Uterus (tissue), 3 donors: ENCODE measurements at regions not wholly inside any gene's neighbourhood (a gene's known extent, or its start where the extent isn't known, plus 50 kb on each side); places are given as distances from the start of the nearest gene placed in this dataset.

Source experiments
- DNase-seq, 2 donors: peaks; one replicate each; pipeline ENCODE4 v3.0.0-alpha.2; 2019 to 2020
- H3K27ac ChIP-seq, 2 donors: fragments of 200-600 bp; sonication (generic); 1 replicate in 1 of 2; 2 replicates in 1 of 2; pipeline ENCODE4 v1.5.1; 2016 to 2018
- H3K27me3 ChIP-seq, 2 donors: fragments of 200-600 bp; sonication (generic); one replicate each; pipeline ENCODE4 v1.5.1; 2018 to 2019; ENCODE audit warnings: control low read depth in 1 of 2
- H3K36me3 ChIP-seq, 2 donors: fragments of 200-600 bp; sonication (generic); one replicate each; pipeline ENCODE4 v1.5.1; 2019; ENCODE audit warnings: control low read depth in 1 of 2
- H3K4me1 ChIP-seq, 2 donors: fragments of 200-600 bp; sonication (generic); one replicate each; pipeline ENCODE4 v1.5.1; 2018 to 2019; ENCODE audit warnings: control low read depth in 1 of 2
- H3K4me3 ChIP-seq, 2 donors: fragments of 200-600 bp; sonication (generic); 1 replicate in 1 of 2; 2 replicates in 1 of 2; pipeline ENCODE4 v1.5.1; 2018 to 2019; ENCODE audit warnings: mild to moderate bottlenecking in 1 of 2
- H3K9me3 ChIP-seq, 2 donors: fragments of 200-600 bp; sonication (generic); one replicate each; pipeline ENCODE4 v1.5.1; 2019; ENCODE audit warnings: control low read depth in 1 of 2
- CTCF ChIP-seq, 4 experiments: fragments of 200-600 bp in 2 of 4; fragments of 450-650 bp in 2 of 4; sonication (generic) in 2 of 4; IDR thresholded peaks; one replicate each; pipeline ENCODE4 v1.5.1; 2016 to 2019; ENCODE audit warnings: antibody characterized with exemption in 4 of 4, mild to moderate bottlenecking in 2 of 4, moderate library complexity in 1 of 4
- POLR2A ChIP-seq, 2 donors: fragments of 450-650 bp; IDR thresholded peaks; one replicate each; pipeline ENCODE4 v1.6.1; 2016; ENCODE audit warnings: antibody characterized with exemption in 2 of 2, mild to moderate bottlenecking in 1 of 2, moderate library complexity in 1 of 2
- intact Hi-C: fragments of 100-400 bp; cut with DNase I; formaldehyde crosslinking; loops from one replicate; pipeline ENCODE4 v1.15.1; 2023; ENCODE audit warnings: low total_unique reads
- donor health status: DM: yes; HTN: yes; CAD: no.

- DNase-seq, result no peak
- H3K36me3 ChIP-seq, result no peaks in the 10 kb centered on the region
- no peaks in the 10 kb centered on the region for H3K4me1 ChIP-seq
Observed at GRCh38 chr6:168232528-168232927, 87.0 kb downstream of the DACT2 start.

GRCh38 chr6:168232062-168232461 is 87.5 kb downstream of the DACT2 start:
- H3K27ac ChIP-seq, result no peak overlapping the region
- H3K4me3 ChIP-seq, result no peak overlapping the region
- DNase-seq, result no peak
- no peaks in the 10 kb centered on the region for H3K9me3 ChIP-seq
- no peaks in the 10 kb centered on the region for H3K27me3 ChIP-seq
- TF ChIP-seq POLR2A (IDR thresholded peaks at IDR 0.05) (no peak), CTCF (IDR thresholded peaks at IDR 0.05) (no peak)
- H3K4me1 ChIP-seq, result no peaks in the 10 kb centered on the region
- no peaks in the 10 kb centered on the region for H3K36me3 ChIP-seq
- intact Hi-C loops, result no loop called here

More at GRCh38 chr6:168232528-168232927, 87.0 kb downstream of the DACT2 start:
- H3K4me3 ChIP-seq, result no peak overlapping the region
- H3K27ac ChIP-seq, result no peak overlapping the region
- no peaks in the 10 kb centered on the region for H3K9me3 ChIP-seq
- TF ChIP-seq CTCF (IDR thresholded peaks at IDR 0.05), result no peak
- no peaks in the 10 kb centered on the region for H3K27me3 ChIP-seq
- intact Hi-C loops, result no loop called here

- H3K27me3 ChIP-seq, result no peaks in the 10 kb centered on the region
- H3K4me1 ChIP-seq, result no peaks in the 10 kb centered on the region
- intact Hi-C loops, result no loop called here
- H3K4me3 ChIP-seq, result no peak overlapping the region
- no peak for DNase-seq
- H3K36me3 ChIP-seq, result no peaks in the 10 kb centered on the region
- H3K27ac ChIP-seq, result no peak overlapping the region
- no peak for TF ChIP-seq POLR2A (IDR thresholded peaks at IDR 0.05)
- no peak for TF ChIP-seq CTCF (IDR thresholded peaks at IDR 0.05)
- H3K9me3 ChIP-seq, result no peaks in the 10 kb centered on the region
Observed at GRCh38 chr6:168231393-168231957, 88.1 kb downstream of the DACT2 start.

GRCh38 chr6:168229368-168229752 is 90.2 kb downstream of the DACT2 start:
- TF ChIP-seq CTCF (IDR thresholded peaks at IDR 0.05) (no peak), POLR2A (IDR thresholded peaks at IDR 0.05) (no peak)
- Histone ChIP-seq H3K27ac (no peak overlapping the region), H3K4me3 (no peak overlapping the region), H3K4me1 (no peaks in the 10 kb centered on the region), H3K9me3 (no peaks in the 10 kb centered on the region), H3K27me3 (no peaks in the 10 kb centered on the region), H3K36me3 (no peaks in the 10 kb centered on the region)
- no peak for DNase-seq
- intact Hi-C loops, result no loop called here

GRCh38 chr6:168228676-168229367 is 90.8 kb downstream of the DACT2 start:
- H3K27me3 ChIP-seq, result no peaks in the 10 kb centered on the region
- intact Hi-C loops, result no loop called here
- H3K4me3 ChIP-seq, result no peak overlapping the region
- H3K36me3 ChIP-seq, result no peaks in the 10 kb centered on the region
- H3K9me3 ChIP-seq, result no peaks in the 10 kb centered on the region
- H3K27ac ChIP-seq, result no peak overlapping the region
- DNase-seq, result no peak
- TF ChIP-seq CTCF (IDR thresholded peaks at IDR 0.05) (no peak), POLR2A (IDR thresholded peaks at IDR 0.05) (no peak)
- H3K4me1 ChIP-seq, result no peaks in the 10 kb centered on the region
